Glomerular visceral epithelial cell (primary cell): ENCODE measurements at regions not wholly inside any gene's neighbourhood (a gene's known extent, or its start where the extent isn't known, plus 50 kb on each side); places are given as distances from the start of the nearest gene placed in this dataset.

Experiments used
- DNase-seq: peaks from one replicate; pipeline ENCODE4 v3.0.0-alpha.2; 2016; ENCODE audit errors: extremely low spot score

- no peak for DNase-seq
Measured at GRCh38 chr12:67147030-67147429, 122.1 kb upstream of the CAND1 start.

GRCh38 chr12:67147447-67147846, 121.7 kb upstream of the CAND1 start:
- DNase-seq = no peak

- DNase-seq = no peak
Measured at GRCh38 chr12:67148265-67148664, 120.9 kb upstream of the CAND1 start.

- no peak for DNase-seq
Measured at GRCh38 chr12:67151886-67152285, 117.3 kb upstream of the CAND1 start.

- DNase-seq = no peak
Measured at GRCh38 chr12:67152451-67152850, 116.7 kb upstream of the CAND1 start.

GRCh38 chr12:67154901-67155300, 114.3 kb upstream of the CAND1 start:
- DNase-seq = no peak

GRCh38 chr12:67155863-67156262, 113.3 kb upstream of the CAND1 start:
- DNase-seq = peak; percentile 1

- peak; percentile 23 for DNase-seq
Measured at GRCh38 chr12:67161322-67161918, 107.7 kb upstream of the CAND1 start.

GRCh38 chr12:67173258-67173657, 95.9 kb upstream of the CAND1 start:
- no peak for DNase-seq

- no peak for DNase-seq
Measured at GRCh38 chr12:67182551-67182950, 86.6 kb upstream of the CAND1 start.

- peak; percentile 30 for DNase-seq
Measured at GRCh38 chr12:67193704-67194103, 75.5 kb upstream of the CAND1 start.

GRCh38 chr12:67200386-67200785, 68.8 kb upstream of the CAND1 start:
- no peak for DNase-seq

- DNase-seq = no peak
Measured at GRCh38 chr12:67202011-67202677, 67.0 kb upstream of the CAND1 start.

GRCh38 chr12:67202678-67203012, 66.5 kb upstream of the CAND1 start:
- DNase-seq = no peak

GRCh38 chr12:67208281-67209067, 60.7 kb upstream of the CAND1 start:
- DNase-seq = no peak

GRCh38 chr12:67211029-67211428, 58.1 kb upstream of the CAND1 start:
- DNase-seq = no peak

GRCh38 chr12:67211494-67211893, 57.7 kb upstream of the CAND1 start:
- DNase-seq = no peak

- no peak for DNase-seq
Measured at GRCh38 chr12:67217647-67218046, 51.5 kb upstream of the CAND1 start.
